Left lung (tissue), 4 donors: ENCODE measurements at regions not wholly inside any gene's neighbourhood (a gene's known extent, or its start where the extent isn't known, plus 50 kb on each side); places are given as distances from the start of the nearest gene placed in this dataset.

Experiments
- ATAC-seq: fragments of 200-7000 bp; cut with Tn5 transposase; one replicate; pipeline ENCODE4 v1.9.1; 2020; ENCODE audit warnings: moderate library complexity
- DNase-seq, 4 donors: peaks; one replicate each; pipeline ENCODE4 v3.0.0-alpha.2; 2013 to 2020
- H3K27ac ChIP-seq, 2 donors: fragments of 200-600 bp; sonication (generic) in 1 of 2; one replicate each; pipeline versions ENCODE4 v1.5.0 to v1.8.0; 2020 to 2021
- H3K27me3 ChIP-seq, 2 donors: fragments of 200-600 bp; sonication (generic) in 1 of 2; one replicate each; pipeline versions ENCODE4 v1.5.0 to v1.8.0; 2020 to 2021
- H3K36me3 ChIP-seq, 2 donors: fragments of 200-600 bp; sonication (generic) in 1 of 2; one replicate each; pipeline versions ENCODE4 v1.5.0 to v1.8.0; 2020 to 2021
- H3K4me1 ChIP-seq, 2 donors: fragments of 200-600 bp; one replicate each; pipeline ENCODE4 v1.8.0; 2021
- H3K4me3 ChIP-seq, 2 donors: fragments of 200-600 bp; sonication (generic) in 1 of 2; one replicate each; pipeline versions ENCODE4 v1.5.0 to v1.8.0; 2020 to 2021; ENCODE audit warnings: mild to moderate bottlenecking in 1 of 2
- H3K9me3 ChIP-seq, 2 donors: fragments of 200-600 bp; sonication (generic) in 1 of 2; one replicate each; pipeline versions ENCODE4 v1.5.0 to v1.8.0; 2020 to 2021
- CTCF ChIP-seq, 2 donors: fragments of 200-600 bp; sonication (generic) in 1 of 2; IDR thresholded peaks; one replicate each; pipeline versions ENCODE4 v1.5.0 to v1.8.0; 2021; ENCODE audit warnings: antibody characterized with exemption in 2 of 2
- intact Hi-C, 2 donors: fragments of 100-400 bp; cut with DNase I; formaldehyde crosslinking; loops; one replicate each; pipeline versions ENCODE4 v1.11.2 to v1.14.2; 2022
- donor health status: DM: no; HTN: yes; CAD: no.
- donor health status: DM: no; HTN: no; CAD: no.

GRCh38 chr2:168338803-168339437 lies 91.5 kb upstream of the STK39 start:
- Histone ChIP-seq H3K36me3 (no peaks in the 10 kb centered on the region), H3K27ac (no peak overlapping the region), H3K4me3 (no peak overlapping the region), H3K27me3 (peaks cover 0 to 6% of the 10 kb centered on the region in 2 donors), H3K9me3 (no peaks in the 10 kb centered on the region), H3K4me1 (no peaks in the 10 kb centered on the region)
- DNase-seq (no peak), ATAC-seq (no peak)
- TF ChIP-seq CTCF (IDR thresholded peaks at IDR 0.05): no peak
- intact Hi-C loops: no loop called here

GRCh38 chr2:168340931-168341330 lies 93.5 kb upstream of the STK39 start:
- H3K36me3 ChIP-seq: no peaks in the 10 kb centered on the region
- H3K9me3 ChIP-seq: no peaks in the 10 kb centered on the region
- no peak overlapping the region for H3K4me3 ChIP-seq
- no peak overlapping the region for H3K27ac ChIP-seq
- intact Hi-C loops: loop anchor here in 1 of 2 donors (10.0 kb wide), 1 partner anchor 364 kb away; no protein-coding TSS in a partner anchor
- H3K27me3 ChIP-seq: peaks cover 0 to 6% of the 10 kb centered on the region in 2 donors
- no peaks in the 10 kb centered on the region for H3K4me1 ChIP-seq
- no peak for TF ChIP-seq CTCF (IDR thresholded peaks at IDR 0.05)
- DNase-seq (no peak), ATAC-seq (no peak)

DNA sequence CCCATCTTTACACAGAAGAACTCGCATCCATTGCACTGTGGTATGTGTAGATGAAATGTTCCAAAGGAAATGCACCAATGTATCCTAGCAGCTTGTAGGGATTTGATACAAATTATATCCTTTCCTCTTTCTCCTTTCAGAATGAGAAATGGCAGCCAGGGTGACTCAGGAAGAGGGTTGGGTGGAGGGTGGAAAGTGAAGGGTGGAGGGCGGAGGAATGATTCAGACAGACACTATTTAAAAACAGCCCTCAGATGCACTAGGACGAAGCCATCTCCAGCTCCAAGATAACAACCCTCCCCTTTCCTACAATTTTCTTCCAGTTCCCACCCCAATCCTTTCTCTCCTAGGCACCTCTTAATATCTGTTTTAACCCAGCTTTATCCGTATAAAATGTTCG lies 96.2 kb upstream of the STK39 start:
- Histone ChIP-seq H3K27me3 (peaks cover 0 to 6% of the 10 kb centered on the region in 2 donors), H3K36me3 (no peaks in the 10 kb centered on the region), H3K4me3 (no peak overlapping the region), H3K9me3 (no peaks in the 10 kb centered on the region), H3K4me1 (peaks cover 0 to 4% of the 10 kb centered on the region in 2 donors), H3K27ac (no peak overlapping the region)
- ATAC-seq (no peak), DNase-seq (no peak)
- intact Hi-C loops: loop anchor here in 1 of 2 donors (10.0 kb wide), 1 partner anchor 361 kb away; no protein-coding TSS in a partner anchor
- TF ChIP-seq CTCF (IDR thresholded peaks at IDR 0.05): no peak

GRCh38 chr2:168344706-168345105 lies 97.3 kb upstream of the STK39 start:
- no peak overlapping the region for H3K27ac ChIP-seq
- no peak for TF ChIP-seq CTCF (IDR thresholded peaks at IDR 0.05)
- no peak for ATAC-seq
- intact Hi-C loops: loop anchor here in 1 of 2 donors (5.0 to 10.0 kb wide), 3 partner anchors 360 to 578 kb away; no protein-coding TSS in a partner anchor
- H3K9me3 ChIP-seq: no peaks in the 10 kb centered on the region
- H3K4me3 ChIP-seq: no peak overlapping the region
- H3K27me3 ChIP-seq: peaks cover 0 to 6% of the 10 kb centered on the region in 2 donors
- H3K4me1 ChIP-seq: peaks cover 0 to 4% of the 10 kb centered on the region in 2 donors
- no peak for DNase-seq
- no peaks in the 10 kb centered on the region for H3K36me3 ChIP-seq

DNA sequence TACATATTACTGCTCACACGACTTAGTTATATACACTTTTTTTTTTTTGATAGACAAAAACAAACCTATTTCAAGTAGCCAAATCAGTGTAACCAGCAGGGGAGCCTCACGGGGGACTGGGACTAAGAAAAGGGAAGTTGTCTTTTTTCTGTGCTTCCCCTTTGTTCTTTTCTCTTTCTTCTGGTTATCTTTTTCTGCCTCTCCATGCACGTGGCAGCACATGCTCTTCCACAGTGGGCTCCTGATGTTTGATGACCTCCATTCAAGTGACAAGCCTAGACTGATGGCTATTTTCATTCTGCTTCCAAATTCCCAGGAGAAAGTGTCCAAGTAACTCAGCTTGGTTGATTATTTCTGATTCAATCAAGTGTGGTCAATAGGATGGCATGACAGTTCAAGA lies 98.2 kb upstream of the STK39 start:
- no peak for TF ChIP-seq CTCF (IDR thresholded peaks at IDR 0.05)
- Histone ChIP-seq H3K9me3 (no peaks in the 10 kb centered on the region), H3K36me3 (no peaks in the 10 kb centered on the region), H3K4me3 (no peak overlapping the region), H3K27ac (no peak overlapping the region), H3K4me1 (peaks cover 0 to 4% of the 10 kb centered on the region in 2 donors), H3K27me3 (peaks cover 0 to 6% of the 10 kb centered on the region in 2 donors)
- ATAC-seq (no peak), DNase-seq (no peak)
- intact Hi-C loops: loop anchor here in 1 of 2 donors (5.0 to 10.0 kb wide), 3 partner anchors 359 to 577 kb away; no protein-coding TSS in a partner anchor
